Cardiac muscle cell (in vitro differentiated cells and primary cell): ENCODE measurements at regions not wholly inside any gene's neighbourhood (a gene's known extent, or its start where the extent isn't known, plus 50 kb on each side); places are given as distances from the start of the nearest gene placed in this dataset.

ENCODE experiments used
- DNase-seq, 2 donors: peaks; one replicate each; pipeline versions ENCODE4 v3.0.0 to v3.0.0-alpha.2; 2010 to 2017; ENCODE audit warnings: low read depth in 1 of 2, low spot score in 1 of 2
- H3K27ac ChIP-seq: fragments of 200-600 bp; sonication (generic); 2 replicates; pipeline ENCODE4 v1.5.1; 2016
- H3K27me3 ChIP-seq: fragments of 200-600 bp; sonication (generic); 2 replicates; pipeline ENCODE4 v1.6.0; 2016; ENCODE audit warnings: control low read depth
- H3K36me3 ChIP-seq: fragments of 200-600 bp; sonication (generic); 2 replicates; pipeline ENCODE4 v1.5.1; 2016; ENCODE audit warnings: control low read depth
- H3K4me1 ChIP-seq: fragments of 200-600 bp; sonication (generic); 2 replicates; pipeline ENCODE4 v1.8.1; 2017; ENCODE audit warnings: low read depth, mild to moderate bottlenecking, mixed run types
- H3K4me3 ChIP-seq: fragments of 200-600 bp; sonication (generic); 2 replicates; pipeline ENCODE4 v1.5.1; 2016; ENCODE audit warnings: mild to moderate bottlenecking
- H3K9me3 ChIP-seq: fragments of 200-600 bp; sonication (generic); 2 replicates; pipeline ENCODE4 v1.5.1; 2017; ENCODE audit warnings: low read depth, mild to moderate bottlenecking, control low read depth
- CTCF ChIP-seq: IDR thresholded peaks from 2 replicates; pipeline ENCODE4 v1.5.1; 2012; ENCODE audit warnings: low read depth, mild to moderate bottlenecking, low read length

- Histone ChIP-seq H3K27me3 (no peaks in the 10 kb centered on the region), H3K4me3 (no peak overlapping the region), H3K36me3 (no peaks in the 10 kb centered on the region), H3K27ac (no peak overlapping the region), H3K4me1 (peaks cover 6% of the 10 kb centered on the region), H3K9me3 (no peaks in the 10 kb centered on the region)
- TF ChIP-seq CTCF: no peak
- DNase-seq: no peak
Observed at GRCh38 chr9:79813258-79813638, 241.5 kb downstream of the TLE4 start.

GRCh38 chr9:79812507-79813257 is 240.9 kb downstream of the TLE4 start:
- Histone ChIP-seq H3K27ac (no peak overlapping the region), H3K4me1 (peaks cover 1% of the 10 kb centered on the region), H3K36me3 (no peaks in the 10 kb centered on the region), H3K4me3 (no peak overlapping the region), H3K9me3 (no peaks in the 10 kb centered on the region), H3K27me3 (peaks cover 4% of the 10 kb centered on the region)
- DNase-seq: no peak
- TF ChIP-seq CTCF: no peak

GRCh38 chr9:79812099-79812498 is 240.3 kb downstream of the TLE4 start:
- Histone ChIP-seq H3K36me3 (no peaks in the 10 kb centered on the region), H3K4me1 (no peaks in the 10 kb centered on the region), H3K9me3 (no peaks in the 10 kb centered on the region), H3K27ac (no peak overlapping the region), H3K4me3 (no peak overlapping the region), H3K27me3 (peaks cover 4% of the 10 kb centered on the region)
- no peak for TF ChIP-seq CTCF
- DNase-seq: no peak

GRCh38 chr9:79809931-79810330 is 238.2 kb downstream of the TLE4 start:
- Histone ChIP-seq H3K27ac (no peak overlapping the region), H3K4me3 (no peak overlapping the region), H3K4me1 (no peaks in the 10 kb centered on the region), H3K27me3 (peaks cover 4% of the 10 kb centered on the region), H3K9me3 (no peaks in the 10 kb centered on the region), H3K36me3 (no peaks in the 10 kb centered on the region)
- no peak for TF ChIP-seq CTCF
- DNase-seq: peak in 1 of 2 donors; percentile 88

GRCh38 chr9:79809316-79809876 is 237.6 kb downstream of the TLE4 start:
- Histone ChIP-seq H3K4me3 (no peak overlapping the region), H3K9me3 (no peaks in the 10 kb centered on the region), H3K27me3 (peaks cover 4% of the 10 kb centered on the region), H3K27ac (no peak overlapping the region), H3K36me3 (no peaks in the 10 kb centered on the region), H3K4me1 (no peaks in the 10 kb centered on the region)
- DNase-seq: no peak
- no peak for TF ChIP-seq CTCF
